ENCODE measurements at regions not wholly inside any gene's neighbourhood (a gene's known extent, or its start where the extent isn't known, plus 50 kb on each side); places are given as distances from the start of the nearest gene placed in this dataset.
"Not testable (repeated sequence)": the region's sequence is repeated elsewhere in the genome, so short reads cannot be mapped to it uniquely, and the experiment has no call there.

DNA sequence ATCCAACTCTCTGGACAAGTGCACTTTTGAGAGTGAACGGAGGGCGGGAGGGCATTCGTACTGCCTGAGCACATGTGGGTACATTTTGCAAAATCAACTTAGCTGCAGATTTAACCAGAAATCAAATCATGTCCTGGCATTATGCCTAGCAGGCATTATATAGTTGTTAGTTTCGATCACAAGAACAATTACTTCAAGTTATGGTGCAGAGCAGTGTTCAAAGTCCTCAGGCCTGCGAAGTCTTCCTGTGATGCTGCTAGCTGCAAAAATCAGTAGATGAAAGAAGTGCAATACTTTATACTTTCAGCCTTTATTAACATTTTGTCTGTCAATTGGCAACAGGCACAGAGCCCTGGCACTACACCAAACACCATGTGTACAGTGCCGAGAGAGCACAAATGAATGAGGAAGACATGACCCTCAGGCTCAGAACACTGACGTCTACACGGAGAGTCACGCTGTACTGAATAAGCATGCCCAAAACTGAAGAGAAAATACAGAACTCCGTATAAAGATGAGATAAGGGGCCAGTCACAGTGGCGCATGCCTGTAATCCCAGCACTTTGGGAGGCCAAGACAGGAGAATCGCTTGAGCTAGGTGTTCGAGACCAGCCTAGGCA lies 92.1 kb upstream of the CREB1 start:
- 95% methylated on average over 11 of the region's 13 CpGs for WGBS
- no peaks in the 10 kb centered on the region for H3K9me3 ChIP-seq (ENCODE audit: control insufficient read depth, low read length)

DNA sequence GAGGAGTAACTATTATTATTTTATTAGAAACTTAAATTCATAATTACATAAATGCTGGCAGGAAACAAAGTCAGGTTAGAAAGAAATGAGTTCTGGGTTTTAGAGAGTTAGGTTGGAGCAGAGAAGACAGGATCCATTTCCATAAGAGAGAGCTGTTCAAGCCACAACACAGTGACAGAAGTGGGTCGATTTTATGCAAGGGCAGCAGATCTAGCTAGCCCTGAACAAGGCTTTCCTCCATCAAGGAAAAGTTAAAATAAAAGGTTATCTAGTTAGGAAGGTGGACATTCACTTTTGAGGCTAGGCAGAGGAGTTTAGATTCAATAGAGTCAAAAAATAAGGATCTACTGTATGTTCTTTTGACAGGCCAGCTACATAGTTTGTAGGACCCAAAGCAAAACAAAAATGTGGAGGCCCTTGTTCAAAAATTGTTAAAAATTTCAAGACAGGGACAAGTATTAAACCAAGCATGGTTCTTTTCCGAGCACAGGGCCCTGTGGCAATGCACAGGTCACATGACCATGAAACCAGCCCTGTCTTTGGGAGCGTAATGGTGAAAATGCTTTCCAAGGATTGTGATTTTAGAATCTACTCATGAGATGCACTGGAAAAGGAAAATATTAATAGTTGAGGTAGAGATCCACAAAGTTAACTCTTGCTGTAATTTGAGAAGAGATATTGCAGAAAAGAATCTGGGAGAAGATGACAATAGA lies 91.2 kb upstream of the CREB1 start:
- Histone ChIP-seq H3K79me1 (replicated peaks; ENCODE audit: low read length, poor library complexity, severe bottlenecking) (no peaks in the 10 kb centered on the region), H2BK5ac (ENCODE audit: low read depth, low read length, poor library complexity, severe bottlenecking) (no peak overlapping the region), H2BK120ac (ENCODE audit: low read depth, low read length) (no peak overlapping the region), H4K91ac (ENCODE audit: low read length) (no peak overlapping the region), H3K36me3 (ENCODE audit: control insufficient read depth in 1 of 2, insufficient read depth in 2 of 2, low read depth in 1 of 2, low read length in 2 of 2) (no peaks in the 10 kb centered on the region), H2AFZ (ENCODE audit: low read depth, low read length) (no peak overlapping the region), H2AK5ac (ENCODE audit: low read length, severe bottlenecking) (no peak overlapping the region), H3K27me3 (ENCODE audit: control insufficient read depth in 1 of 2, insufficient read depth in 1 of 2, low read length in 2 of 2) (no peaks in the 10 kb centered on the region), H3K27ac (ENCODE audit: low read length, poor library complexity, severe bottlenecking) (no peak overlapping the region), H3K14ac (ENCODE audit: low read length in 2 of 2) (no peak overlapping the region), H3K4me1 (ENCODE audit: control insufficient read depth, insufficient read depth, low read depth, low read length) (no peaks in the 10 kb centered on the region), H3K23ac (ENCODE audit: low read length in 2 of 2) (no peak overlapping the region), H2BK12ac (ENCODE audit: low read length in 2 of 2) (no peak overlapping the region), H3K4me3 (ENCODE audit: insufficient read depth in 1 of 2, low read depth in 1 of 2, low read length in 2 of 2) (no peak overlapping the region), H3K9ac (ENCODE audit: low read length) (no peak overlapping the region), H3K4me2 (ENCODE audit: low read length, poor library complexity, severe bottlenecking) (no peak overlapping the region), H2BK15ac (ENCODE audit: low read depth, poor library complexity, severe bottlenecking) (no peak overlapping the region), H3K18ac (ENCODE audit: low read depth in 1 of 2, low read length in 2 of 2) (no peak overlapping the region), H3K9me3 (ENCODE audit: control insufficient read depth, low read length) (no peaks in the 10 kb centered on the region), H3K4ac (ENCODE audit: low read depth in 1 of 2, low read length in 2 of 2) (no peak overlapping the region), H4K8ac (ENCODE audit: low read length) (no peak overlapping the region)
- DNase-seq = no peak
- 94% methylated on average over 3 of the region's 3 CpGs for WGBS

More for the DNA sequence above, 92.1 kb upstream of the CREB1 start:
- Histone ChIP-seq H2BK15ac (ENCODE audit: low read depth, poor library complexity, severe bottlenecking) (no peak overlapping the region), H3K4me1 (ENCODE audit: control insufficient read depth, insufficient read depth, low read depth, low read length) (no peaks in the 10 kb centered on the region), H4K8ac (ENCODE audit: low read length) (no peak overlapping the region), H2BK5ac (ENCODE audit: low read depth, low read length, poor library complexity, severe bottlenecking) (no peak overlapping the region), H3K23ac (ENCODE audit: low read length in 2 of 2) (no peak overlapping the region), H3K36me3 (ENCODE audit: control insufficient read depth in 1 of 2, insufficient read depth in 2 of 2, low read depth in 1 of 2, low read length in 2 of 2) (no peaks in the 10 kb centered on the region), H3K4me3 (ENCODE audit: insufficient read depth in 1 of 2, low read depth in 1 of 2, low read length in 2 of 2) (no peak overlapping the region), H3K27ac (ENCODE audit: low read length, poor library complexity, severe bottlenecking) (no peak overlapping the region), H2BK120ac (ENCODE audit: low read depth, low read length) (no peak overlapping the region), H2AK5ac (ENCODE audit: low read length, severe bottlenecking) (no peak overlapping the region), H3K18ac (ENCODE audit: low read depth in 1 of 2, low read length in 2 of 2) (no peak overlapping the region), H3K9ac (ENCODE audit: low read length) (no peak overlapping the region), H4K91ac (ENCODE audit: low read length) (no peak overlapping the region), H3K14ac (ENCODE audit: low read length in 2 of 2) (no peak overlapping the region), H3K27me3 (ENCODE audit: control insufficient read depth in 1 of 2, insufficient read depth in 1 of 2, low read length in 2 of 2) (no peaks in the 10 kb centered on the region), H3K79me1 (replicated peaks; ENCODE audit: low read length, poor library complexity, severe bottlenecking) (no peaks in the 10 kb centered on the region), H2AFZ (ENCODE audit: low read depth, low read length) (no peak overlapping the region), H3K4me2 (ENCODE audit: low read length, poor library complexity, severe bottlenecking) (no peak overlapping the region), H2BK12ac (ENCODE audit: low read length in 2 of 2) (no peak overlapping the region), H3K4ac (ENCODE audit: low read depth in 1 of 2, low read length in 2 of 2) (no peak overlapping the region)
- DNase-seq = no peak

DNA sequence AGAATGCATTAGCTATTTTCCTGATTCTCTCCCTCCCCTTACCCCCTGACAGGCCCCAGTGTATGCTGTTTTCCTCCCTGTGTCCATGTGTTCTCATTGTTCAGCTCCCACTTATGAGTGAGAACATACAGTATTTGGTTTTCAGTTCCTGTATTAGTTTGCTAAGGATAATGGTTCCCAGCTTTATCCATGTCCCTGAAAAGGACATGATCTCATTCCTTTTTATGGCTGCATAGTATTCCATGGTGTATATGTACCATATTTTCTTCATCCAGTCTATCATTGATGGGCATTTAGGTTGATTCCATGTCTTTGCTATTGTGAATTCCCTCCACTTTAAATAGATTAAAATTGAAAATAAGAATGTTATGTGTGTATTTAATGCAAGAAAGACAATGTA lies 89.9 kb upstream of the CREB1 start:
- H2BK5ac ChIP-seq (ENCODE audit: low read depth, low read length, poor library complexity, severe bottlenecking); H3K4me2 ChIP-seq (ENCODE audit: low read length, poor library complexity, severe bottlenecking); H3K4me3 ChIP-seq (ENCODE audit: insufficient read depth in 1 of 2, low read depth in 1 of 2, low read length in 2 of 2); H3K14ac ChIP-seq (ENCODE audit: low read length in 2 of 2); H3K23ac ChIP-seq (ENCODE audit: low read length in 2 of 2); H3K27me3 ChIP-seq (ENCODE audit: control insufficient read depth in 1 of 2, insufficient read depth in 1 of 2, low read length in 2 of 2); H3K36me3 ChIP-seq (ENCODE audit: control insufficient read depth in 1 of 2, insufficient read depth in 2 of 2, low read depth in 1 of 2, low read length in 2 of 2); H4K91ac ChIP-seq (ENCODE audit: low read length); H3K18ac ChIP-seq (ENCODE audit: low read depth in 1 of 2, low read length in 2 of 2); H3K9ac ChIP-seq (ENCODE audit: low read length); H2AFZ ChIP-seq (ENCODE audit: low read depth, low read length); H3K27ac ChIP-seq (ENCODE audit: low read length, poor library complexity, severe bottlenecking); H3K79me1 ChIP-seq (replicated peaks; ENCODE audit: low read length, poor library complexity, severe bottlenecking); H2BK12ac ChIP-seq (ENCODE audit: low read length in 2 of 2); H2BK120ac ChIP-seq (ENCODE audit: low read depth, low read length); H3K9me3 ChIP-seq (ENCODE audit: control insufficient read depth, low read length); H2AK5ac ChIP-seq (ENCODE audit: low read length, severe bottlenecking); DNase-seq; H3K4me1 ChIP-seq (ENCODE audit: control insufficient read depth, insufficient read depth, low read depth, low read length); H2BK15ac ChIP-seq (ENCODE audit: low read depth, poor library complexity, severe bottlenecking); H3K4ac ChIP-seq (ENCODE audit: low read depth in 1 of 2, low read length in 2 of 2); H4K8ac ChIP-seq (ENCODE audit: low read length): not testable (repeated sequence)

DNA sequence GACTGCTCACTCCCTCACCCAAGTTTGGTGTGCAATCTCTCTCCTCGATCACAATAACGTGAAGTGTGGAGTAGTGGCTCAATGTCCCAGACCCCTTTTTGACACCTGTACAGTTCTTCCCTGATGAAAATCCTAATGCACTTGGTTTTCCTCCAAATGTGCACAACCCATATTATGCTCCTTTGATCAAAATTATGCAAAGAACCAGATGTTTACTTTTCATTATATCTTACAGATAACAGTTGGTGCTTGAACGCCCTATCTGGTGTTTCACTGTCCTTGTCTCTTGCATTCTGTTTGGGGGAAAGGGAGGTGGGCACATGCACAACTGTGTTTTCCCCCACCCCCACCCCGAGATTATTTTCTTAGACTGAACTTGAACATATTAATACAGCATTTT lies 85.0 kb upstream of the CREB1 start:
- Histone ChIP-seq H3K4ac (ENCODE audit: low read depth in 1 of 2, low read length in 2 of 2) (no peak overlapping the region), H2AK5ac (ENCODE audit: low read length, severe bottlenecking) (no peak overlapping the region), H2BK15ac (ENCODE audit: low read depth, poor library complexity, severe bottlenecking) (no peak overlapping the region), H4K91ac (ENCODE audit: low read length) (no peak overlapping the region), H3K18ac (ENCODE audit: low read depth in 1 of 2, low read length in 2 of 2) (no peak overlapping the region), H3K36me3 (ENCODE audit: control insufficient read depth in 1 of 2, insufficient read depth in 2 of 2, low read depth in 1 of 2, low read length in 2 of 2) (no peaks in the 10 kb centered on the region), H3K79me1 (replicated peaks; ENCODE audit: low read length, poor library complexity, severe bottlenecking) (no peaks in the 10 kb centered on the region), H2AFZ (ENCODE audit: low read depth, low read length) (no peak overlapping the region), H3K14ac (ENCODE audit: low read length in 2 of 2) (no peak overlapping the region), H2BK5ac (ENCODE audit: low read depth, low read length, poor library complexity, severe bottlenecking) (no peak overlapping the region), H3K4me3 (ENCODE audit: insufficient read depth in 1 of 2, low read depth in 1 of 2, low read length in 2 of 2) (no peak overlapping the region), H3K27me3 (ENCODE audit: control insufficient read depth in 1 of 2, insufficient read depth in 1 of 2, low read length in 2 of 2) (no peaks in the 10 kb centered on the region), H2BK12ac (ENCODE audit: low read length in 2 of 2) (no peak overlapping the region), H3K9ac (ENCODE audit: low read length) (no peak overlapping the region), H3K9me3 (ENCODE audit: control insufficient read depth, low read length) (no peaks in the 10 kb centered on the region), H3K23ac (ENCODE audit: low read length in 2 of 2) (no peak overlapping the region), H3K4me1 (ENCODE audit: control insufficient read depth, insufficient read depth, low read depth, low read length) (peaks cover 1% of the 10 kb centered on the region), H4K8ac (ENCODE audit: low read length) (no peak overlapping the region), H3K27ac (ENCODE audit: low read length, poor library complexity, severe bottlenecking) (no peak overlapping the region), H3K4me2 (ENCODE audit: low read length, poor library complexity, severe bottlenecking) (no peak overlapping the region), H2BK120ac (ENCODE audit: low read depth, low read length) (no peak overlapping the region)
- WGBS = 91% methylated on average over 4 of the region's 4 CpGs
- no peak for DNase-seq

Data from mesenchymal stem cell (in vitro differentiated cells and primary cell).